SK-N-MC (cell line): ENCODE measurements at regions not wholly inside any gene's neighbourhood (a gene's known extent, or its start where the extent isn't known, plus 50 kb on each side); places are given as distances from the start of the nearest gene placed in this dataset.
A peak's percentile ranks its signal among the peaks of the same experiment; 100 is the strongest.
"Not testable (repeated sequence)": the region's sequence is repeated elsewhere in the genome, so short reads cannot be mapped to it uniquely, and the experiment has no call there.

ENCODE experiments used
- DNase-seq: peaks from one replicate; pipeline ENCODE4 v3.0.0-alpha.2; 2011; ENCODE audit warnings: low read depth, low spot score
- H3K27ac ChIP-seq: fragments of 200-600 bp; sonication (generic); 2 replicates; pipeline ENCODE4 v1.5.1; 2016; ENCODE audit warnings: mixed run types
- H3K36me3 ChIP-seq: fragments of 200-600 bp; sonication (generic); 2 replicates; pipeline ENCODE4 v1.6.1; 2017; ENCODE audit warnings: antibody characterized with exemption, low read length, mixed read lengths; ENCODE audit not compliant: insufficient read depth
- H3K4me3 ChIP-seq: fragments of 200-600 bp; sonication (generic); 2 replicates; pipeline ENCODE4 v1.5.1; 2016
- H3K9ac ChIP-seq: fragments of 200-600 bp; sonication (generic); 2 replicates; pipeline ENCODE4 v1.8.0; 2017; ENCODE audit warnings: mixed run types, mixed read lengths; ENCODE audit not compliant: insufficient read length
- H3K9me3 ChIP-seq: fragments of 200-600 bp; sonication (generic); 2 replicates; pipeline ENCODE4 v1.6.1; 2017; ENCODE audit warnings: low read depth, mild to moderate bottlenecking, antibody characterized with exemption, low read length, moderate library complexity, mixed read lengths

DNA sequence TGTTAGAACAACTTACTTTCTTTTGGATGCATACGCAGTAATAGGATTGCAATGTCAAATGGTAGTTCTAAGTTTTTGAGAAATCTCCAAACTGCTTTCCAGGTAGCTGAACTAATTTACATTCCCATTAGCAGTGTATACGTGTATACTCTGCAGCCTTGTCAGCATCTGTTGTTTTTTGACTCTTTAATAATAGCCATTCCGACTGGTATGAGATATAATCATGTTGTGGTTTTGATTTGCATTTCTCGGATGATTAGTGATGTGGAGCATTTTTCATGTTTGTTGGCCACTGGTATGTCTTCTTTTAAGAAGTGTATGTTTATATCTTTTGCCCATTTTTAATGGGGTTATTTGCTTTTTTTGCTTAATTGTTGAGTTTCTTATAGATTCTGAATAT lies 76.9 kb upstream of the HNRNPA1L2 start:
- H3K4me3 ChIP-seq, H3K36me3 ChIP-seq, H3K9me3 ChIP-seq, DNase-seq, H3K27ac ChIP-seq, H3K9ac ChIP-seq: not testable (repeated sequence)

DNA sequence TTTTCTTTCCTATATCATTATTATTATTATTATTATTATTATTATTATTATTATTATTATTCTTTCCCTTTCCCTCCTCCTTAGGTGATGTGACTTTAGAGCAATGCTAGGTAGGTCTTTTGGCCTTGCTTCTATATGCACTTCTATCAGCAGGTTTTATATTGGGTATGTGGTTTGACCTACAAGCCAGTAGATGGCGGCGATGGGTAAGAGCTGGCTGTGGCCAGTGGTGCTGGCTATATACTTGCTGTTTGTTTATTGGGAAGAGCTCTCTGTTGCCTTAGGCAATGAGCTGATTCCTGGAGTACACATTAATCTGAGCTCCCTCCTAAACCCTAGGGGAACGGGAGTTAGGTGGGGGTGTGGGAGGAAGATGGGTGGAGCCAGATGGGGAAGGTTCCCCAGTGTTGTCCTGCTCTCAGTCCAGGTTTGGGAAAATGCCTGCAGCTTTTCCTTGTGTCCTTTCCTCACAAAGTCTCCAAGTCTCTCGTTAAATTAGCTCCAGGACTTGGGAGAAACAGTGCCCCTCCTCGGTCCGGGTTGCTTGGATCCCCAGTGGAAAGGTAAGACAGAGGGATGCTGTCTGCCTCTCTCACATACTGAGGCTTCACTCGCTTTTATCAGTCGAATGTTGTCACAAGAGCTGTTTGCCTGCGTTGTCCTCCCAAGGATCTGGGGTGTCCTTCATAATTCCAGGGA lies 72.2 kb upstream of the HNRNPA1L2 start:
- DNase-seq, result peak; percentile 45
- not testable (repeated sequence) for H3K4me3 ChIP-seq, H3K9me3 ChIP-seq, H3K27ac ChIP-seq, H3K9ac ChIP-seq, H3K36me3 ChIP-seq

DNA sequence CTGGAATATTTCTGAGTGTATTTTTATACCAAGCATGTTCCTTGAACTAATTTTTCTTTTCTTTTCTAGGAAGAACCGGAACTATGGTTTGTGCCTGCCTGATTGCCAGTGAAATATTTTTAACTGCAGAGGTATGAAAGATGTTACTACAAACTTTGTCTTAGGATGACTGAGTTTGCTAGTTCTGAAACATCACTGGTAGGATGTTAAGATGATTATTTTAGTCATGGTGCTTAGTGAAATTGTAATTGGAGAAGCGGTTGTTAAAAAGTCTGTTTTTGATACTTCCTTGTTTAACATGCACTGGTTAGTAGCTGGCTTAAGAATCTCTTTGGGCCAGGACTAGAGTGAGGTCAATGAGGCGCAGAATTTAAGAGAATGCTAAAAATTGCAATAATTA lies 71.1 kb upstream of the HNRNPA1L2 start:
- not testable (repeated sequence) for H3K9me3 ChIP-seq, DNase-seq, H3K36me3 ChIP-seq

DNA sequence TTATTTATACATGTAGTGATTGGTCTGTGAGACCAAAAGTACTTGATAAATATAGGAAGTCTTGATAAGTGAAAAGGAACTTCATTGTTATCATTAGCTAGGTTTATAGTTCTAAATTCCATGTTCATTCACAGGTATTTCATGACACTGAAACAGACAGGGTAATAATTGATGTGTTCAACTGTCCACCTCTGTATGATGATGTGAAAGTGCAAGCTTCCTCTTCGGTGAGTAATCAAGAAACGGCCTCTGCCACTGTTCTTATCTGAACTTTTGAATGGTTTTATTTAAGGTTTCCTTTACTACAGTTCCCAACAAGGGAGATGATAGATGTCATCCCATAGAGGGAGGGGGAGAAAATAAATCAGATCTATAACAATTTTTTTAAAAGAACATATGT lies 59.3 kb upstream of the HNRNPA1L2 start:
- not testable (repeated sequence) for H3K4me3 ChIP-seq, H3K9ac ChIP-seq, H3K27ac ChIP-seq, H3K9me3 ChIP-seq, H3K36me3 ChIP-seq, DNase-seq

More for the DNA sequence above, 71.1 kb upstream of the HNRNPA1L2 start:
- H3K27ac ChIP-seq, H3K9ac ChIP-seq, H3K4me3 ChIP-seq: not testable (repeated sequence)
